HG02678 (cell line): ENCODE measurements at regions not wholly inside any gene's neighbourhood (a gene's known extent, or its start where the extent isn't known, plus 50 kb on each side); places are given as distances from the start of the nearest gene placed in this dataset.
"Not testable (repeated sequence)": the region's sequence is repeated elsewhere in the genome, so short reads cannot be mapped to it uniquely, and the experiment has no call there.

Source experiments
- ATAC-seq: cut with Tn5 transposase; IDR thresholded peaks from one replicate; pipeline ENCODE4 v1.9.1; 2021; ENCODE audit warnings: mild to moderate bottlenecking, moderate library complexity; ENCODE audit not compliant: unreplicated experiment

GRCh38 chr3:43838009-43838758, 147.4 kb downstream of the ABHD5 start:
- ATAC-seq, result no peak

DNA sequence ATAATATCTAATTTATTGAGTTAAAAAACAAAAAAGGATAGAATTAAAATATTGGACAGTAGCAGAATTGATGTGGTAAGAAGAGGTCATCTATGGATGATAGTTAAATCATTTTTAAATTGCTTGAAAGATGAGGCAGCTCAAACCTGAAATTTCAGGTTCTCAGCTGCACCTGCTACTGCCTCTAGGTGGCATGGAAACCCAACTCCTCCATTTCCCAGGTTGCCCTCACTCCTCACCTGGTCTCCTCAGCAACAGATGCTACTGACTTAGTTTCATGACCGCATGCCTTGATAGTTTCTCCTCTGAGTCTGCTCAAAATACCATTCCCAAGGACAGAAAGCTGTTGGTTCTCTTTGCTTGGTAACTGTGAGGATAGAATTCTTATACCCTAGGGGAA, 148.1 kb downstream of the ABHD5 start:
- no peak for ATAC-seq

GRCh38 chr3:43843386-43843785, 152.6 kb downstream of the ABHD5 start:
- ATAC-seq, result no peak

DNA sequence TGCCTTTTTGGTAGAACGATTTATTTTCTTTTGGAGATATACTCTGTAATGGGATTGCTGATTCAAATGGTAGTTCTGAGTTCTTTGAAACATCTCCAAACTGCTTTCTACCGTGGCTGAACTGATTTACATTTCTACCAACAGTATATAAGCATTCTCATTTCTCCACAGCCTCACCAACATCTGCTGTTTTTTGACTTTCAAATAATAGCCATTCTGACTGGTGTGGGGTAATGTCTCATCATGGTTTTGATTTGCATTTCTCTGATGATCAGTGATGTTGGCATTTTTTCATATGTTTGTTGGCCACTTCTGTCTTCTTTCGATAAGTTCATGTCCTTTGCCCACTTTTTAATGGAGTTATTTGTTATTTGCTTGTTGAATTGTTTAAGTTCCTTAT, 154.0 kb downstream of the ABHD5 start:
- ATAC-seq, result no peak

- ATAC-seq, result not testable (repeated sequence)
Measured at GRCh38 chr3:43845553-43845952, 154.8 kb downstream of the ABHD5 start.

DNA sequence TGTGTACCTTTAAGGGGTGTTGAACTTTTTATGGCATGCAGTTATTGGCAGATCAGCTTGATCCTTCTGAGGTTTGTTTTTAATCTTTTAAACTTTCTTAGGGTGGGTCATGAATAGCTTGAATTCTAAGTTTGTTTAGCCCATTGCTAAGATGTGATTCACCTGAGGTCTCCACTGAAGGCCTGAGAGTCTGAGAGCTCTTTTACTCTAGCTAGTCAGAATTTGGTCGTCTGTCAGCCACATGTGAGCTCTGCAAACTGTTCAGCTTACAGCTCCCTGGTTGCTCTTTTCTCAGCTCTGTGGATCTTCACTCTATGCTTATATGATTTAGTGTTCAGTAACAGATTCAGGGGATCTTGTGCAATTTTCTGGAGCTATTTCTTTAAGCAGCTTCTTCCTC, 161.3 kb downstream of the ABHD5 start:
- ATAC-seq, result no peak

DNA sequence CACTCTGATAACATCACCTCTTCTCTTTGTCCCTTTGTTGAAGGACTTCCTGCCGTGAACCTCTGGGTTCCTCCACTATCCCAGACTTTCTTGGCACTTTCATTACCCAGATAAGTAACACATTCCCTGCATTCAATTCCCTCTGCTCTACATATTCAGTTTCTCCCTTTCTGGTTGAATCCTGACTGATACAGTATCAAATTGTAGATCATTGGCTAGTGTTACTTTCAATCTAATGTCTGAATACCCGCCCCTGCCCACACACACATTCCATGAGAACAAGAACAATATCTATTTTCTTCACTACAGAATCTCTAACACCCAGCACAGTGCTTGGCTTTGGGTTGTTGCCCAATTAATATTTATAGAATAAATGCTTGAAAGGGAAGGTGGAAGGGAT, 163.5 kb downstream of the ABHD5 start:
- no peak for ATAC-seq

DNA sequence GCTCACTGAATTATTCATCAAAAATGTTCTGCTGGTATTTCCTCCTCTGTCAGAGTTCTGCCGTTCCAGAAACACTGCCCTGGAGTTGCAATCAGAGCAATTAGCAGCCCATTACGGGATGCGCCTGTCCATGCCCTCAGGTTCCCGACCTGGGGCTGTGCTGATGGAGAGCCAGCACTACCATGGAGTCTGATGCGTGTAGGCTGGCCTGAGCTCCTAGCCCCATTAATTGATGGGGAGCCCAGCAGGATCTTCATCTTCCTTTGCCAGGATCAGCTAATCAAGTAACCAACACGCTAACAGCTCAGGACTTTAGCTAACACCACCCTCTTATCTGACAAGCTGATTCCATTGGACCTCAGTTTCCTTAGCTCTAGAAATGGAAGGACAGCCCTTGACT, 164.2 kb downstream of the ABHD5 start:
- ATAC-seq, result no peak

DNA sequence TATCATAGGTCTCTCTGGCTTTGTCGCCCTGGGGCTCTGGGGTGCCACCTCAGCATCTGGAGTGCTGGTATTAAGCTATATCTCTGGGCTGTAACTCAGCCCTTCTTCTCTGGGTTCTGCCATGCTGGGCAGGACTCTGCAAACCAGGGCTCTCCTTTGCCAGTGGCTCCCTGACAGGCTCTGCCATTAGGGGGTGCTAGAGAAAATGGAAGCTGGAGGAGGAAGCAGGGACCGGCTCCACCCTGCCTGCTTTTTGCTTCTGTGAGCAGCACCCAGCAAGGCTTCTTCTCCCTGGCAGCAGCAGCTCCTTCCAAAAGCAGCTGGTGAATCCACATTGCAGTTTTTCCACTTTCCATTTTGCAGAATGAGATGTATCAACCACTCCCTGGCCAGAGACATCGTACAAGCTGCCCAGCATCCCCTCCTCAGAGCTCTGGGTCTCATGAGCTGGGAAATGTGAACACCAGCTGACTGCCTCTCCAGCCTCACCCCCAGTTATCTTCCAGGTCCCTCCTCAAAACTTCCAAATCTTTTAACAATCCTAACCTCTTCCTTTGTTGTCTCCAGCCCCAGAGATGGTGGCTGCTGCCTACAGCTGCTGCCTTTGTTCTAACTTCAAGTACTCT, 165.0 kb downstream of the ABHD5 start:
- ATAC-seq, result peak; percentile 69

GRCh38 chr3:43856351-43856750, 165.6 kb downstream of the ABHD5 start:
- no peak for ATAC-seq

DNA sequence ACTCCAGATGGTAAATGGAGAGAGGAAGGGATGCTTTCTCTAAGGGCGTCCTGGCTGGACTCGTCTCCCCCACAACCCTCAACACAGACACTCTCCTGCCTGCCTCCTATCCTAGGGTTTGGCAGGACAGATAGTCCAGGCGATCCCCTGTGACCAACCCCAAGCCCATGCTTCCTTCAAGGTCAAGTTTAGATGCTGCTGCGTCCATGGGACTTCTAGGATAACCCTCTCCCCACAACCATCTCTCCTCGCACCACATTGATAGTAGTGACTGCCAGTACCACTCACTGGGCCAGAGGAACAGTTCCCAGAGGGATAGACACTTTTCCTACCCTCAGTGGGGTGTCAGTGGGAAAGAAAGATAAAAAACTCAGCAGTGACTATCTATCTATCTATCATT, 166.0 kb downstream of the ABHD5 start:
- ATAC-seq, result no peak

DNA sequence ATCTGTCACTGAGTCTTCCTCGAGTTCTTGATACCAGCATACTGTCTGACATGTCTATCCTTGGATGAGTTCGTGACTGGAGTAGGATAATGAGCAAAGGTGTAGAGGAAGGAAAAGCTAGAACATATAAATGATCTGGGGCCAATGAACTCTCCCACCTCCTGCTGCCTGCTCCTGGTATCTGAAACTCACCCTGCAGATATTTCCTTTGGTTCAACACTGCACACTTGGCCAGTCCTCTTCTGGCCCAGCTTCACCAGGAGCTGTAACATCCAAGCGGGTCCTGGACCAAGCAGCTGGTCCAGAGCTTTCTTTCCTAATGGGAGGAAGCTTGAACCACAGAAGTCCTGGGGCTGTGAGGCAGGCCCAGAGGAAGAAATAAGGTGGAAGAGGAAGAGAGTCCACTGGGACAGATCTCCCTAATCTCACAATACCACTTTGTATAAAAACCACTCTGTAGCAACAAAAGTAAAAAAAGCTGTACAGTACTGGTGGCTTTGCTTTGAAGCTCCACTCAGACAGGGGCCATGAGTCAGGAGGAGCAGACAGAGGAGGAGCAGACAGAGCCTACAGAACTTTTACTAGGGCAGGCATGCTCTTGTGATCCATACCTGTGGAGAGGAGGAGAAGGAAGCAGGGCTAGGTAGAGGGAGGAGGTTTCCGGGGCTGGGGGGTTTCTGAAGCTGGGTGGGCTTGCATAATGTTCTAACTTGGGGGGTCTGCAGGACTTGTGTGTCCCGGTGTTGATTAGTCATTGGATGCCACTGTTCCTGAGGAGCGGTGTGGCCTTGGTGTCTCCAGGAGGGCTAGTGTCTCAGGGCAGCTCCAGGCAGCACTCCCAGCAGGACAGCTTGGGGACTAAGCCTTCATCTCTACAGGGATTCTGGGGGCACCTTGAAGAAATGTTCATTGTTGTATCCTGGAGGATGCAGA, 166.9 kb downstream of the ABHD5 start:
- no peak for ATAC-seq

GRCh38 chr3:43858294-43858701, 167.6 kb downstream of the ABHD5 start:
- no peak for ATAC-seq

GRCh38 chr3:43859766-43860165, 169.0 kb downstream of the ABHD5 start:
- ATAC-seq, result no peak

GRCh38 chr3:43861635-43862034, 170.9 kb downstream of the ABHD5 start:
- ATAC-seq, result no peak

DNA sequence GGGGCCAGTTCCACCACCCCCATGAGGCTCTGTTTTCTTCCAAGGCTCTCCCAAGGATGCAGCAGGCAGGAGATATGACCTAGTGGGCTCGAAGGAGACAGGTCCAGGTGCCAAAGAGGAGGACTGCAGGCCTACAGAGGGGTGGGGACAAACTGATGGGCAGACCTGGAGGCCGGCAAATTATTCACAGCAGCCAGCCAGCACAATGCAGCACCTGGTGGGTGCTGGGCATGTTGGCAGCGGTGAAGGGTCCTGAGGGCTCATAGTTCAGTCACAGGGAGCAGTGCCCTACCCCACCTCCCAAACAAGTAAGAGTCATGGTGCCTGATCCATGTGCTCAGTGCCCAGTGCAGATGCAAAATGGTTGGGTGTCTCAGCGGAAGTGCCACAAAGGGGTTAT, 171.7 kb downstream of the ABHD5 start:
- ATAC-seq, result no peak

GRCh38 chr3:43862992-43863805, 172.5 kb downstream of the ABHD5 start:
- ATAC-seq, result no peak

DNA sequence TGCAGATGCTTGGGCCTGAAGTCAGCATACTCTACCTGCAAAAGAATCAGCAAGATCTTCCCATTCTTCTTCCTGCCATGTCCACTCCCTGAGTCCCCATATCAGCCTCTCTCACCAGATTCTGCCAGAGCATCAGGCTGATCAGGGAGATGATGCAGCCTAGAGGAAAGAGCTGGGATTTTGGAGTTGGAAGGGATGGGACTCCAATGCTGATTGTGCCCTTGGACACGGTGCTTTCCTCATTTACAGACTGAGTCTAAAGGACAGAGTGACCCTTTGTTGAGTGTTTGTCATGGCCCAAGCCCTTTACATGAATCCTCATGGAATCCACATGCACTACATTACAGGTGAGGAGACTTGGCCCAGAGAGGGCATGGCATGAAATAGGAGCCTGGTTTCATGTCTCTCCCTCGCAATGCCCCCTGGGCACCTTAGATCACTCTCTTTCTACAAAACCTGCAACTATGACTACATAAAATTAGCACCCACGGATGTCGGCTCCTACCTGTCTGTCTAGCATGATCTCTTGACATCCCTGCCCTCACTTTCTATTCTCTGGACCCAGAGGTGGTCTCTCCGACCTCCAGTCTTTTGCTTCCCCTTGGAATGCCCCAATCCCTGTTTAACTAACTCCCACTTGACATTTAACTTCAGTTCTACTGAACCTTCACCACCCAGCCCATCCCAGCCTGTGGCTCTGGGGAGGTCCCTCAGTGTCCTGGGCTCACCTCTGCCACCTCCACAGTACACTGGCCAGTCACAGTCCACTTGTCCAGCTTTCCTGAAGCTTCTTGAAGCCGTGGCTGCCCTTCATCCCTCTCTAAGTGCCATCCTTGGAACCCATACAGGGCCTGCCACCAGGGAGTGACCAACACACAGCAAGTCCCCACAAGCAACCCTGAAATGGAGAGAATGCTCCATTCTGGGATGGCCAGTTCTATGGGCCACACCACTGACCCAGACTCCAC, 173.5 kb downstream of the ABHD5 start:
- ATAC-seq, result no peak

DNA sequence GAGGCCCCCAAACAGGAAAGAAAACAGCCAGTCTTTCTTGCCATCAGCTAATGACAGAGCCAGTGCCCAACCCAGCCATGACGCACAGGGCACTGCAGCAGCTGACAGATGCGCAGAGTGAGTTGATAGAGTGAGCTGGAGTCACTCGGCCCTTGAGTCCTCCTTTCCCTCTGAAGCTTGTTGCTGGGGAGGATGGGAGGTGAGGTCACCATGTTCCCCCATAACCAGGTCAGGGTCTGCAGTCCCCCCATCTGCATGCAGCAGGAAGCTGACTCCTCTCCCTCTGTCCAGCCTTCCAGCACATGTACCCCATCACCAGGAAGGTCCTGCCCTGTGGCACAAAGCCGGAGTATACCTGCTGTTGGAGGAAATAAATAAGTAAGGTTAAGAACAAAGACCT, 174.6 kb downstream of the ABHD5 start:
- no peak for ATAC-seq
